ENCODE measurements at regions not wholly inside any gene's neighbourhood (a gene's known extent, or its start where the extent isn't known, plus 50 kb on each side); places are given as distances from the start of the nearest gene placed in this dataset.

- H3K36me3 ChIP-seq (ENCODE audit: control insufficient read depth in 4 of 4, insufficient read depth in 4 of 4, low read length in 3 of 4) = no peaks in the 10 kb centered on the region
- peaks cover 0 to 3% (median 0%) of the 10 kb centered on the region in 5 experiments for H3K9me3 ChIP-seq (ENCODE audit: control extremely low read depth in 1 of 5, control insufficient read depth in 4 of 5, insufficient read depth in 2 of 5, low read depth in 1 of 5, low read length in 4 of 5)
- ChIA-PET CTCF (no interaction called here), POLR2A (no interaction called here)
- 100% methylated on average over 1 of the region's 2 CpGs for WGBS (ENCODE audit: insufficient coverage)
- H3K4me3 ChIP-seq (ENCODE audit: control insufficient read depth in 1 of 7, extremely low read depth in 1 of 7, insufficient read depth in 4 of 7, low read depth in 2 of 7, low read length in 6 of 7) = no peak overlapping the region
- no peak for DNase-seq
- no peak overlapping the region for H3K27ac ChIP-seq (ENCODE audit: insufficient read depth in 1 of 2, low read depth in 1 of 2, low read length in 2 of 2, poor library complexity in 1 of 2, severe bottlenecking in 2 of 2)
- no peaks in the 10 kb centered on the region for H3K27me3 ChIP-seq (replicated peaks in 2 of 5; ENCODE audit: control insufficient read depth in 4 of 5, insufficient read depth in 5 of 5, low read length in 4 of 5)
- no peaks in the 10 kb centered on the region for H3K4me1 ChIP-seq (ENCODE audit: control extremely low read depth in 1 of 4, control insufficient read depth in 4 of 4, insufficient read depth in 4 of 4, low read length in 3 of 4)
Observed at GRCh38 chr13:47639738-47640447, 361.2 kb downstream of the SUCLA2 start.

GRCh38 chr13:47638627-47639026 lies 362.4 kb downstream of the SUCLA2 start:
- CTCF ChIA-PET = no interaction called here

GRCh38 chr13:47632311-47632710 lies 368.8 kb downstream of the SUCLA2 start:
- Histone ChIP-seq H3K27me3 (replicated peaks in 2 of 5; ENCODE audit: control insufficient read depth in 4 of 5, insufficient read depth in 5 of 5, low read length in 4 of 5) (no peaks in the 10 kb centered on the region), H3K4me1 (ENCODE audit: control extremely low read depth in 1 of 4, control insufficient read depth in 4 of 4, insufficient read depth in 4 of 4, low read length in 3 of 4) (no peaks in the 10 kb centered on the region), H3K27ac (ENCODE audit: insufficient read depth in 1 of 2, low read depth in 1 of 2, low read length in 2 of 2, poor library complexity in 1 of 2, severe bottlenecking in 2 of 2) (no peak overlapping the region), H3K36me3 (ENCODE audit: control insufficient read depth in 4 of 4, insufficient read depth in 4 of 4, low read length in 3 of 4) (no peaks in the 10 kb centered on the region), H3K4me3 (ENCODE audit: control insufficient read depth in 1 of 7, extremely low read depth in 1 of 7, insufficient read depth in 4 of 7, low read depth in 2 of 7, low read length in 6 of 7) (no peak overlapping the region), H3K9me3 (ENCODE audit: control extremely low read depth in 1 of 5, control insufficient read depth in 4 of 5, insufficient read depth in 2 of 5, low read depth in 1 of 5, low read length in 4 of 5) (peaks cover 0 to 15% (median 7%) of the 10 kb centered on the region in 5 experiments)
- DNase-seq = no peak
- ChIA-PET CTCF (no interaction called here), POLR2A (no interaction called here)
- WGBS (ENCODE audit: insufficient coverage) = 100% methylated on average over 4 of the region's 4 CpGs

More at GRCh38 chr13:47638627-47639026, 362.4 kb downstream of the SUCLA2 start:
- Histone ChIP-seq H3K36me3 (ENCODE audit: control insufficient read depth in 4 of 4, insufficient read depth in 4 of 4, low read length in 3 of 4) (no peaks in the 10 kb centered on the region), H3K4me3 (ENCODE audit: control insufficient read depth in 1 of 7, extremely low read depth in 1 of 7, insufficient read depth in 4 of 7, low read depth in 2 of 7, low read length in 6 of 7) (no peak overlapping the region), H3K4me1 (ENCODE audit: control extremely low read depth in 1 of 4, control insufficient read depth in 4 of 4, insufficient read depth in 4 of 4, low read length in 3 of 4) (no peaks in the 10 kb centered on the region), H3K27ac (ENCODE audit: insufficient read depth in 1 of 2, low read depth in 1 of 2, low read length in 2 of 2, poor library complexity in 1 of 2, severe bottlenecking in 2 of 2) (no peak overlapping the region), H3K9me3 (ENCODE audit: control extremely low read depth in 1 of 5, control insufficient read depth in 4 of 5, insufficient read depth in 2 of 5, low read depth in 1 of 5, low read length in 4 of 5) (peaks cover 0 to 10% (median 0%) of the 10 kb centered on the region in 5 experiments), H3K27me3 (replicated peaks in 2 of 5; ENCODE audit: control insufficient read depth in 4 of 5, insufficient read depth in 5 of 5, low read length in 4 of 5) (no peaks in the 10 kb centered on the region)
- no peak for DNase-seq
- POLR2A ChIA-PET = no interaction called here
- WGBS (ENCODE audit: insufficient coverage) = no CpG with 5 or more reads among the region's 1 CpG

DNA sequence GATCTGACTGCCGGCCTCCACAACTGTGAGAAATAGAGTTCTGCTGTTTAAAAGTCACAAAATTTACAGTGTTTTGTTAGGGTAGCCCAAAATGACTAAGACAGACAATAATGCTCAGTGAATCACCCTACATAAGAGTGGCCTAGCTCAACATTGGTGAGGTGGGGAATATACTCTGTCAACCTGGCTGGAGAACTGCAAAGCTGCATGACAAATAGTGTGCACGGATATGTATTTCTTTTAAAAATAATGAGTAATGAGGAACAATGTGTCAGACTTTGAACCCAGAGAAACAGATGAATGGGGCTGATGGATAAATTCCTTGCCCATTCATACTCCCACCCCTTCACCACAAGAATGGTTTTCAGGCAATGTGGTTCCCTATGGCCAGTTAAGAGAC lies 372.4 kb downstream of the SUCLA2 start:
- H3K4me3 ChIP-seq (ENCODE audit: control insufficient read depth in 1 of 7, extremely low read depth in 1 of 7, insufficient read depth in 4 of 7, low read depth in 2 of 7, low read length in 6 of 7) = no peak overlapping the region
- H3K27me3 ChIP-seq (replicated peaks in 2 of 5; ENCODE audit: control insufficient read depth in 4 of 5, insufficient read depth in 5 of 5, low read length in 4 of 5) = peaks cover 0 to 5% (median 0%) of the 10 kb centered on the region in 5 experiments
- ChIA-PET POLR2A (no interaction called here), CTCF (no interaction called here)
- no peaks in the 10 kb centered on the region for H3K36me3 ChIP-seq (ENCODE audit: control insufficient read depth in 4 of 4, insufficient read depth in 4 of 4, low read length in 3 of 4)
- H3K4me1 ChIP-seq (ENCODE audit: control extremely low read depth in 1 of 4, control insufficient read depth in 4 of 4, insufficient read depth in 4 of 4, low read length in 3 of 4) = no peaks in the 10 kb centered on the region
- no peak overlapping the region for H3K27ac ChIP-seq (ENCODE audit: insufficient read depth in 1 of 2, low read depth in 1 of 2, low read length in 2 of 2, poor library complexity in 1 of 2, severe bottlenecking in 2 of 2)
- no peak for DNase-seq
- peaks cover 0 to 7% (median 5%) of the 10 kb centered on the region in 5 experiments for H3K9me3 ChIP-seq (ENCODE audit: control extremely low read depth in 1 of 5, control insufficient read depth in 4 of 5, insufficient read depth in 2 of 5, low read depth in 1 of 5, low read length in 4 of 5)
- 100% methylated on average over 1 of the region's 2 CpGs for WGBS (ENCODE audit: insufficient coverage)

- CTCF ChIA-PET = interaction anchor here (0.9 kb wide), 1 partner anchor 57 kb away, joined by 3 read pairs; no protein-coding TSS in a partner anchor
- POLR2A ChIA-PET = no interaction called here
Observed at GRCh38 chr13:47623862-47624261, 377.2 kb downstream of the SUCLA2 start.

DNA sequence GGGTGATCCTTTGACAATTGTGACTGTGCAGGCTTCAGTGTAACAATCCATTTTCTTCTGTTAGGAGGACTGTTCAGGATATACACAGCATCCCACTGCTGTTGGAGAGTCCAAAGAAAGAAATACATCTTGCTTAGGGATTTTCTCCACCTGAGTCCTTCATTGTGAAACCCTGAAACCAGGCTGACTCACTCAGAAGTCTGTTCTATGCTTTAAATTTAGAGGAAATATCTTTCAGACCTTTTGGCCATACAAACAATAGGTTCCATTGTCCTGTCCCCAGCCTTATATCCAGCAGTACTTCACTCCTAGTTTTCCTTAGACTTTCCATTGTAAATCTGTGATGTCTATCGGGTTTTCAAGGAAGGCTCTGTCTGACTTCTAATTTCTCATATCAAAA lies 379.1 kb downstream of the SUCLA2 start:
- ChIA-PET POLR2A (no interaction called here), CTCF (no interaction called here)
- Histone ChIP-seq H3K9me3 (ENCODE audit: control extremely low read depth in 1 of 5, control insufficient read depth in 4 of 5, insufficient read depth in 2 of 5, low read depth in 1 of 5, low read length in 4 of 5) (peaks cover 0 to 14% (median 0%) of the 10 kb centered on the region in 5 experiments), H3K36me3 (ENCODE audit: control insufficient read depth in 4 of 4, insufficient read depth in 4 of 4, low read length in 3 of 4) (no peaks in the 10 kb centered on the region), H3K4me3 (ENCODE audit: control insufficient read depth in 1 of 7, extremely low read depth in 1 of 7, insufficient read depth in 4 of 7, low read depth in 2 of 7, low read length in 6 of 7) (no peak overlapping the region), H3K27me3 (replicated peaks in 2 of 5; ENCODE audit: control insufficient read depth in 4 of 5, insufficient read depth in 5 of 5, low read length in 4 of 5) (peaks cover 0 to 24% (median 5%) of the 10 kb centered on the region in 5 experiments), H3K4me1 (ENCODE audit: control extremely low read depth in 1 of 4, control insufficient read depth in 4 of 4, insufficient read depth in 4 of 4, low read length in 3 of 4) (no peaks in the 10 kb centered on the region), H3K27ac (ENCODE audit: insufficient read depth in 1 of 2, low read depth in 1 of 2, low read length in 2 of 2, poor library complexity in 1 of 2, severe bottlenecking in 2 of 2) (no peak overlapping the region)
- no peak for DNase-seq
- WGBS (ENCODE audit: insufficient coverage) = 89% methylated on average over 1 of the region's 1 CpG

More at GRCh38 chr13:47623862-47624261, 377.2 kb downstream of the SUCLA2 start:
- Histone ChIP-seq H3K4me1 (ENCODE audit: control extremely low read depth in 1 of 4, control insufficient read depth in 4 of 4, insufficient read depth in 4 of 4, low read length in 3 of 4) (no peaks in the 10 kb centered on the region), H3K27me3 (replicated peaks in 2 of 5; ENCODE audit: control insufficient read depth in 4 of 5, insufficient read depth in 5 of 5, low read length in 4 of 5) (peaks cover 0 to 24% (median 5%) of the 10 kb centered on the region in 5 experiments), H3K36me3 (ENCODE audit: control insufficient read depth in 4 of 4, insufficient read depth in 4 of 4, low read length in 3 of 4) (no peaks in the 10 kb centered on the region), H3K4me3 (ENCODE audit: control insufficient read depth in 1 of 7, extremely low read depth in 1 of 7, insufficient read depth in 4 of 7, low read depth in 2 of 7, low read length in 6 of 7) (peak overlapping the region in 1 of 7 experiments; percentile 14), H3K9me3 (ENCODE audit: control extremely low read depth in 1 of 5, control insufficient read depth in 4 of 5, insufficient read depth in 2 of 5, low read depth in 1 of 5, low read length in 4 of 5) (peaks cover 0 to 4% (median 0%) of the 10 kb centered on the region in 5 experiments), H3K27ac (ENCODE audit: insufficient read depth in 1 of 2, low read depth in 1 of 2, low read length in 2 of 2, poor library complexity in 1 of 2, severe bottlenecking in 2 of 2) (no peak overlapping the region)
- WGBS (ENCODE audit: insufficient coverage) = 100% methylated on average over 2 of the region's 2 CpGs
- no peak for DNase-seq

DNA sequence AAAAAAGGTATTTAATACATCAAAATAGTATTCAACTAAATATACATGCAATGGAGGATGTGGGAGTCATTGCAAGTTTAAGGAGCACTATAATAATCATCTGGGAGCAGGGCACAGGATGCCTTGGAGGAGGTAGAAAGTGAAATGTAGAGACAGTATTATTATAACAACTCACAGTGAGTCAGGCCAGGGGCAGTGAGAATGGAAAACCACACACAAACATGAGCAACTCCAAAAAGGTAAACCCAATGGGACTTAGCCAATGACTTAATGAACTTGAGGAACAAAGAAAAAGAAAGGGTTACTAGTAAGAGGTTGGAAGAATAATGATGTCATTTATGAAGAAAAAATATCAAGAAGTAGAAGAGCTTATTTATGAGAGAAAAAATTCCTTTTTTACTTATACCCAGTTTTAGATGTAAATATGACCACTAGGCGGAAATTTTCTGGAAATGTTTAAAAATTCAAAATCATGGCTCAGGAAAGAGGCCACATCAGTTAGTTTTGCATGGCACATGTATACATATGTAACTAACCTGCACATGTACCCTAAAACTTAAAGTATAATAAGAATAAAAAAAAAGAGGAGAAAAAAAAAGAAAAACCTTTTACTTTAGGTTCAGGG lies 389.3 kb downstream of the SUCLA2 start:
- Histone ChIP-seq H3K27me3 (replicated peaks in 2 of 5; ENCODE audit: control insufficient read depth in 4 of 5, insufficient read depth in 5 of 5, low read length in 4 of 5) (peaks cover 0 to 2% (median 0%) of the 10 kb centered on the region in 5 experiments), H3K4me3 (ENCODE audit: control insufficient read depth in 1 of 7, extremely low read depth in 1 of 7, insufficient read depth in 4 of 7, low read depth in 2 of 7, low read length in 6 of 7) (no peak overlapping the region), H3K4me1 (ENCODE audit: control extremely low read depth in 1 of 4, control insufficient read depth in 4 of 4, insufficient read depth in 4 of 4, low read length in 3 of 4) (no peaks in the 10 kb centered on the region), H3K36me3 (ENCODE audit: control insufficient read depth in 4 of 4, insufficient read depth in 4 of 4, low read length in 3 of 4) (no peaks in the 10 kb centered on the region), H3K27ac (ENCODE audit: insufficient read depth in 1 of 2, low read depth in 1 of 2, low read length in 2 of 2, poor library complexity in 1 of 2, severe bottlenecking in 2 of 2) (no peak overlapping the region), H3K9me3 (ENCODE audit: control extremely low read depth in 1 of 5, control insufficient read depth in 4 of 5, insufficient read depth in 2 of 5, low read depth in 1 of 5, low read length in 4 of 5) (no peaks in the 10 kb centered on the region)
- ChIA-PET POLR2A (no interaction called here), CTCF (no interaction called here)
- WGBS (ENCODE audit: insufficient coverage) = no CpG with 5 or more reads among the region's 1 CpG
- no peak for DNase-seq

Data from common myeloid progenitor, CD34-positive (primary cell).